Stimulated activated CD8-positive, alpha-beta memory T cell treated with anti-CD3 and anti-CD28 coated beads, Interleukin-12 subunit alpha, Interleukin-12 subunit beta, amount 100 ng/mL, for 4 hours (primary cell): ENCODE measurements at regions not wholly inside any gene's neighbourhood (a gene's known extent, or its start where the extent isn't known, plus 50 kb on each side); places are given as distances from the start of the nearest gene placed in this dataset.

Experiments used
- DNase-seq: peaks from one replicate; pipeline ENCODE4 v3.0.0-alpha.2; 2020; ENCODE audit warnings: low read depth

DNA sequence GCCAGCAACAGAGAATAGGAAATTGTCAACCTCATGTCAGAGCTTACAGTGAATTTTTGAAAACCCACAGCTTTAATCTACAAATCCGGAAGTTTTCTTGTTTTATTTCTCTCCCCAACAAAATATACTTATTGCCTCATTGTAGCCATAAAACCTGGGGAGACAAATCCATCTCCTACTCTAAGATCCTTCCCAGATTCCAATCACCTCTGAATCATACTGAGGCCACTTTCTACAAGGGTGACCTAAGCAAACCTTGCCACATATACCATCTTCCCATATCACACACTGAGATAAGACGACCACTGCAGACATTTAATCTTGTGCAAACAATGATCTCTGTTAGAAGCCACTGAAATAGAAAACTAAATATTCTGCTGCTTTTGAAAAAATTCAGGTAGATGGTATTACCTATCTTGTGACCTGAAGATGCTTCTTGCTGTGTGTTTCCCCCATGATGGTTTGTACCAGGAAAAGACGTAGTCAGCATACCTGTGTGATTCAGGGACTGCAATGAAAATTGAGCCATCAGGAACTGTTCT is 171.5 kb upstream of the DUSP10 start:
- no peak for DNase-seq

DNA sequence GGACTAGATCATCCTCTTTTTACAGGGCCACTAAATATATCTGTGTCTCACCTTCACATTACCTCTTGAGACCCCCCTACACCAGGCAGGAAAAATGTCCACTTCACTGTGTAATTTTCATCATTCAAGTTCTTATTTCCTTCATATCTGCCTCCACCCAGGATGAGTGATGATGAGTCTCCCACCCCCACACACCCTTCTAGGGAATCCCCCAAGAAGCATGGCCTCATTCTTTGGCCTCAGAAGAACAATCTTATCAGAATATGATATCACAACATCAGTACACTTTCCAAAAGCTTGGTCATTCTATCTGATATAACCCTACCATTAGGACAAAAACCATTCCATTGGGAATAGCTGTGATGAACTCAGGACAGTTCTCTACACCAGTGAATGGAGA is 170.3 kb upstream of the DUSP10 start:
- DNase-seq, result no peak

DNA sequence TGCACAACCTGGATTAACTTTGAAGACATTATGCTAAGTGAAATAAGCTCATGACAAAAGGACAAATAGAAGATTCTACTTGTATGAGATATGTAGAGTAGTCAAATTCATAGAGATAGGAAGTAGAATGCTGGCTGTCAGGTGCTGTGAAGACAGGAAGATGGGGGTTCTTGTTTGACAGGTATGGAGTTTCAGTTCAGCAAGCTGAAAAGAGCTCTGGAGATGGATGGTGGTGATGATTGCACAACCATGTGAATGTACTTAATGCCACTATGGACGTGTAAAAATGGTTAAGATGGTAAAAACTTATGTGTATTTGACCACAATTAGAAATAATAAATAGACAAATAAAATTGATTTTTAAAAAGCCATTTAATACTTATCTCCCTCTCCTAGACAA is 169.8 kb upstream of the DUSP10 start:
- no peak for DNase-seq

DNA sequence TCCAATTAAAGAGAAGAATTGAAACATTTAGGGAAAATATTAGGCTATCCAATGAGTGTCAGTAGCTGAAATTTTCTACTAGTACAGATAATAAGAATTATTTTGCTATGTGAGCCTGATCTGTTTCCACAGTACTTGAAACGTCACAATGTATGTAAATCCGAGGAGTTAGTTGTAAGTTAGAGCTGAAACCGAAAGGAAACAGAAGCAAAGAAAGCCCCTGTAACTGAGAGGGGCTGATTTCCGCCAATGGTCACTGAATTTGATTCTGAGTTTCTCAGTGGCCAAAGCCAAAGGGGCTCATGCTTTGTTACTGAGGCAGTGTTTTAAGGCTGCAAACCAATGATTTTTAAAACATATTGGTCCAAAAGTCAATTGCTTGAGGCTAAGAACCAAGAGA is 168.3 kb upstream of the DUSP10 start:
- no peak for DNase-seq

DNA sequence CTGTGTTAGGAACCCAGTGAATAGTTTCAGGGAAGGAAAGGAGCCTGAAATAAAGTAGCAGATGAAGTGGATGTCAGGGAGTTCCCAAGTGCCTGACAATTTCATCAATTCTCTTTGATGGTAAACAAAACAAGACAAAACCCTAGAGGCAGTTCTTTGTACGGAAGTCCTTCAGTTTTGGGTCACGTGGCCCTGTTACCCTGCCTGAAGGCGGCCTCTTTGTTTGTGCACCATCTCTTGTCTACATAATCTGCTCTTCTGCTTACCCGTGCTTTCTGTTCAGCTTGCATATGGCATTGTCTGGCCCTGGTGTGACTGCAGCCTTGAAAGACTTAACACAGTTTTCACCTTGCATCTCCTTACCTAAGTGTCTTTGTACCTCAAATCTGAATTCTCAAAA is 166.7 kb upstream of the DUSP10 start:
- no peak for DNase-seq

DNA sequence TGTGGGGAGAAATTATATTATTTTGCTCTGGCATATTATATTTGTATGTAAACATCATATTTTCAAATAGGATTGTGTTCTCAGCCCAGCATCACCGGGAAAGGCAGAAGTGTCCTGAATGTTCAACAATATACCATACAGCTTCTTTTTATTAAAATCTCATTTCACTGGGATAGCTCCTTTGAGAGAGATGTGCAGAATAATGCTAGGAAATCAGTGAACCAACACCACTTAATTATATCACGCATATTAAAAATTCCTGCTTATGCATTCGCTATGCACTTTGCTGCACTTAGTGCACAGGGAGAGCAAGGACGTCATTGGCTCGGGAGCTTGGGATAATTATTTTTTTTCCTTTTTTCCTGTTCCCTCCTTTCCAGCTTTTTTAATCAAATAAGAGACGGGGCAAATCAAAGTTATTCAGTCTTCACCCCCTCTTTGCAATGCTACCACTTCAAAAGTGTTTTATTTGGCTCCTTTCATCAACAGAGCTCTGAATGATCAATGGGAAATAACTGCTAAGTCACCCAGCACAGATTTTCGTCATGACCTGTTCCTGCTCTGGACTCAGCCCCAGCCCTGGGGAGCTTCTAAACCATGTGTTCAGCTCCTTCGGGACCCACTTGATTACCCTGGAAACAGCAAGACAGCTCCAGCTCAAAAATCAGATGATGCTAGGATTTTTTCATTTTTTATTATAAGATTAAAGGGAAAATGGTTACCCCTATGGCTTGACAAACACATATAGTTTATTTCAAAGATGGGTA is 165.5 kb upstream of the DUSP10 start:
- no peak for DNase-seq

DNA sequence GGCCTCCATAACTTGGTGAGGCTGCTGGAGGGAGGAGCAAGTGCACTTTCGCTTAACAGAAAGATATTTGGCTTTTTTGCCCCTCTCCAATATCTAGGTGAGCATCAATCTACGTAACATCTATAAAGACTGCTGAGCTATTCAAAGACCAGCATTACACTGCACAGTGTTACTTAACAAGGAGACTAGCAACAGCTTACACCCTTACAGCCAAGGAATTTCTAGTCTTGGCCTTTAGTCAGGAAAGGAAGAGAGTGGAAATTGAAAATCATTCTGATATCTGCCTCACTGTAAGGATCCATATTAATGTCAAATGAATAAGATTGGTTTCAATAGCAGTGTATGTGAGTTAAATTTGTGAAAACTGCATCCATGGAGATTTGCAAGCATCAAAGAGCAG is 163.9 kb upstream of the DUSP10 start:
- DNase-seq, result no peak

DNA sequence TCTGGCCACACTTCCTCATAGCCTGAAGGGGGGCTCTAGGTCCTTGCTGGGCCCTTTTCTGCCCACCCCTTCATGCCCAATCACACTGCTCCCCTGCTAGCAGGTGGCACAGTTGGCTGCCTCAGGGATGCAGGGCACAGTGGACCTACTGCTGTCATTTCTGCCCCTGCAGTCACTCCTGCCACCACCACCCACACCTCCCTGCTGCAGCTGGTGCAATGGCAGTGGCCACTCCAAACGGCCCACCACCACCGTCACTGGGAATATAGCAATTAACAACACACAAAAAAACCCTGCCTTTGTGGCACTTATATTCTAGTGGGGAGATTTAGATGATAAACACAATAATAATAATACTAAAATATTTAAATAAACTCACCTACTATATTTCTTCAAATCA is 162.4 kb upstream of the DUSP10 start:
- DNase-seq, result no peak

DNA sequence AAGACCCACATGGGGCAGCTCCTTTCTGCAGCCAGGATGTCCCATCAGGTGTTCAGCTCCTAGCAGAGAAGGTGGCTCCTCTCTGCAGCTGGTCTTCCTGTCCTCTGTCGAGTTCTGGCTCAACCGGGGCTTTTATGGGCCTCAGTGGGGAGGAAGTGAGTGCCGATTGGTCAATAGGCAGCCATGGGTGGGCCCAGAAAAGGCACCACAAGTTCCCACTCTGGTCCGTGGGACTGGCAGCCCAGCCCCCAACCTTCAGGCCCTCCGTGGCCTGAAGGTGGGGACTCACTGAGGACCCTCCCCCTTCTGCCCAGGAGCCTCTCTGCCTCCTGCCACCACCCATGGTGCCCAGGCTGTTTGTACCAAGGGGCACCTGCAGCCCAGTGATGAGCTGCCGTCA is 161.7 kb upstream of the DUSP10 start:
- no peak for DNase-seq

DNA sequence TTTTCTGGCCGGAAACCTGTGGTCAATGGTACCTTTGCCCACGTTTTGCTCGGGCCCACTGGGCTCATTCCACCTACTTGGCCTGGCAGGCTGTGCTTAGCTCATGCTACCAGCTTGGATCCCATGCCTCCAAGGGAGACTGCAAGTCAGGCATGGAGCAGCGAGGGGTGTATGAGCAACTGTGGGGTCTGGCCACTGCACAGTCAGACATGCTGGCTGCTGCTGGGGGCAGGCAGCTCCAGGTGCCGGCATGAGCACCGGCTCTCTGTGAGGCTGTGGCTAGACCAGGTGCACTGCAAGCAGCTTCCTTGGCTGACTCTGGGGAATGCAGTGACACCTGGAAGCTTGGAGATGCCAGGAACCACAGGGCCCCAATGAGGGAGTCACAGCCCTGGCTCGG is 161.1 kb upstream of the DUSP10 start:
- DNase-seq, result no peak

DNA sequence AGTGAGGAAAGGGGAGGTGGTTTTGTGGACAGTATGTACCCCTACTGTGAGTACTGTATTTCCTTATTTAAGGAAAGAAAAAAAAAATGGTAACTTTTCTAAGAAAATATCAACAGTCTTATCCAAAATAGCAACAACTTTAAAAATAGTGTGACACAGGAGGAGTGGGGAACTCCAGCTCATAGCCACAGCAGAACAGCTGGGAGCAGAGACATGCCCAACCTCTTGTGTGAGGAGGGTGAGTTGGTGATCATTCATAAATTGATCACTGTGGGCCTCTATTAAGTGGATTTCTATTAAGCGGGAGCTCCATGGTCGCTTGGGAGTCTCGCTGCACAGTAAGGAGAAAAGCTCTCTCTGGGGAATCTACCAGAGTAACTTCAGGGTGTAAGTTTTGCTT is 158.8 kb upstream of the DUSP10 start:
- no peak for DNase-seq

DNA sequence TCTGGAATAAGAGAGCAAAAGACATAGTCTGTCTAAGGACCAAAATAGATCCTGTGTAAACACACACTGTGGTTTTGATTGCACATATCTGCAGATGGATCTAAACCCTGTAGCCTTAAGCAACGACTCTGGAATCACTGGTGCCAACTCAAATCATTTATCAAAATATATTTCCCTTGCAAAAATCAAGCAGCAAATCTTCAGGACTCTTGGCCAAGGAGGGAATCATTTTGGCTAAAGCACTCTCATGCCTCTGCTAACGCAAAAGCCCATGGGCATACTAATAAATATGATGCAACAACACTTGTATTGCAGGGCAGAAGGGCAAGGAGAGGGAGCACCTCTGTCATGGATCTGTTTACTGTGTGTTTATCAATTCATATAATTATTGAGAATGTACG is 155.4 kb upstream of the DUSP10 start:
- DNase-seq, result no peak

DNA sequence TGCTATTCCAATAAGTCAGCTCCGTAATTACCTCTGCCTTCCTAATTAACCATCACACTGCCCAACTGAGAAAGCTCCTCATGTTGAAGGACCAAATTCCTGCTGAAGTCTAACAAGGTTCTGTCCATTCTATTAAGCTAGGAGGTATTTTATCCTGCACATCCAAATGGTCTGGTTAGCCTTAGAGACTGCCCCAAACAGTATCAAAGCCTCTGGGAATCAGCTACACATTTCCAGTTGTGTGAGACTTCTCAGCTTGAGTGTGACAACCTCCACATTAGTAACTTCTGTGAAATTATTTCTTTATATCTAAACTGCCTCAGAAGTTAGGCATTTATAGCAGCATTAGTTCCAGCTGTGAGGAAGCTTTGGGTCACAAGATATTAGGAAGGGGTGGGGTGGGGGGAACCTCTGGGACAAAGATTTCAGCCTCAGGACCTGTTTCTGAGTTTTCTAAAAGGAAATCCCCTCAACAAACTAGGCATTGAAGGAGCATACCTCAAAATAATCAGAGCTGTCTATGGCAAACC is 150.5 kb upstream of the DUSP10 start:
- no peak for DNase-seq

DNA sequence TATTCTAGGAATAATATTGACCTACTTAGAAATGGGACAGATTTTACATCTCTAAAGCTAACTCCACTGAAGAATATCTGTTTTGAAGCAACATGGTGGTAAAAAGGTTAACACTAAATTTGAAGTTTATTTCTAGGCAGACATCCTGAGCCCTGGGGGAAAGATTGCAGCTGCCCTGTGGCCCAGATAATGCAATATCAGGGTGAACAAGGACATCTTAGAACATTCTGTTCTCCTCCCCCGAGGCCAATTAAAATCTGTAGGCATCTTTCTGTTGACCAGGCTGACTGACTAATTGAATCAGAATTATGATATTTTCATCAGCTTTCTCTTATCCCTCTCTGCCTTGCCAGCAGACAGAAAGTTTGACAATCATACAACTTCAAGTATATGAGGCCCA is 149.8 kb upstream of the DUSP10 start:
- DNase-seq, result no peak

DNA sequence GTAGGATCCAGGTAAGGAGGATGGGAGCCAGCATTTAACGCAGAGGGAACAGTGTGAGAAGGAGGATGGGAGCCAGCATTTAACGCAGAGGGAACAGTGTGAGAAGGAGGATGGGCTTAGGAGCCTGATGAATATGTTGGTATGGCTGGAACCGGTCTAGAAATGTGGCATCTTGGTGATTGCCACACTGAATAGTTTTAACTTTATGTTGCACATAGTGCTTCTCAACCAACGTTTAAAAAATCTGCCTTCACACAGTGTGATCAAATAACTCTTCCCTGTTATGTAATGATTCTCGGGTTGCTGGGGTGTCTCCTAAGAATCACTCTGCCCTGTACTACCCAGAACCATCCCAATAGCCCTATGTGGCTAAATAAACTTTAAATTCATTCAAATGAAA is 146.9 kb upstream of the DUSP10 start:
- no peak for DNase-seq

DNA sequence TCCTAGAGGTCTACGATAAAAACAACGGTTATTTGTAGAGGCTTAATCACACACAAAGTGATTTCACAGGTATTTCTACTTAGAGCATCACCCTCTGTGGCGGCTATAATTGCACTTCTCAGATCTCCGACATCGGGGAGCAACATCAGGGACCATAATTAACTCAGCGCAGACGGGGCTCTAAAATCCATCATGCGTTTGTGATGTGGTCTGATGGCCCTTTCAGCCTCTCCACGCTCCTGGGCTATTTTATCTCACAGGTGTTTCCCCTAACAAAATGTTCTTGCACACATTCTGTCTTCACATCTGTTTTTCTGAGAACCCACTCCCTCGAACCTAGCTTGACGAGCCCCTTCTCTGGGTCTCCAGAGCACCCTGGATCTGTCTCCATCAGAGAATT is 146.3 kb upstream of the DUSP10 start:
- no peak for DNase-seq

DNA sequence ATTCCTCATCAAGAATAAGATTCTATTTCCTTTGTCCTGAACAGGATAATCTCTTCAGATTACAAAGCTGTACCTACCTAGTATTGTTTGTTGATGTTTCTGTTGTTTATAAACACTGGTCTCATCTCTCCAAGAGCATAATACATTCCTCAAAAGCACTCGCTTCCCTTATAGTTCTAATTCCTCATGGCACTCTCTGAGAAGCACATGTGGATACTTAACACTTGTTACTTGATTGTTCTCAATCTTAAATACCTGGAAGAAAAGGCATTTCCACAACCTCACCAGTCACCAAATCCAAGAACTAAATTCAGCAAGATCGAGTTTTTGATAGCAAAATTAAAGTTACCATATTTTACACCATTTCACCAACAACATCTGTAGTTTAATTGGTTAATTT is 145.9 kb upstream of the DUSP10 start:
- DNase-seq, result no peak

DNA sequence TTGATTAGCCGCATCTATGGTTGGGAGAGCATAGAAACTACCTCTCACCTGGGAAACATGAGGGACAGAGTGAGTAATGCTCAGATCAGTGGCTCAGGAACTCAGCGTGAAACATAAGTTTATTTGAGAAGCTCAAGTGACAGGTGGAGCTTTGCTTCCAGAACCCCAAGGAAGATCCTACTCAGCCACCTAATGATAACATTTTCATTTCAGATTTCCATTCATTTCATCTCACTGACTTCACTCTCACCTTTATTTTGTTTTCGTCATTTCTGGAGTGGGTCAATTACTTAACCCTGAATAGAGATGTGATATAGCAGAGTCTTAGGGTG is 145.5 kb upstream of the DUSP10 start:
- no peak for DNase-seq

DNA sequence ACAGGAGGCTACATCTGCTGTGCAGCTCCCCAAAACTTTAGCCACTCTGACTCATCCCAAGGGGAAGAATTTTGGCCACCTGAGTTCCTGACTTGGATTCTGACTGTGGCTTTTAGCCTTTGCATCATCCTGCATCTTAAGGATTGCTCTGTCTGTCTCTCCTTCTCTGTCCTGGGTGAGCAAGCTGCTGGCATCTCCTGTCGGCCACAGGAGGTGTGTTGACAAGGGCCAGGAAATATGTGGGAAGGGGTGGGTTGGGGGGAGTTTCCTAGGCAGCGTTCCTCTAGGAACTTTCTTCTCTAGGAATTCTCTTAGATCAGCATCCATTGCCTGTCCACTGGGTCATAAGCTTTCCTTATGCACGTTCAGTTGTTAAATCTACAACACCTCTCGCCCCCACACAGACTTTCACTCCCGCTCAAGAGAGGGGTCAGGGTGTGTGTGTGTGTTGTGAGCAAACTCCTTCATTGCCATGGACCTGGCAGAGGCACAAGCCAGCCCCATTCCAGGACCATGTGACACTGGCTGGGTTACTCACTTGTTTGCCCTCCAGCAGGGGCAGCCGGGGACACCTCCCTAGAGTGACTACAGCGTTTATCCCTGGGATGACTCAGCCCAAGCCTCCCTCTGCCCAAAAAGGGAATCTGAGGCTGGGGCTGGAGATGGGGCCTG is 145.0 kb upstream of the DUSP10 start:
- DNase-seq, result no peak

DNA sequence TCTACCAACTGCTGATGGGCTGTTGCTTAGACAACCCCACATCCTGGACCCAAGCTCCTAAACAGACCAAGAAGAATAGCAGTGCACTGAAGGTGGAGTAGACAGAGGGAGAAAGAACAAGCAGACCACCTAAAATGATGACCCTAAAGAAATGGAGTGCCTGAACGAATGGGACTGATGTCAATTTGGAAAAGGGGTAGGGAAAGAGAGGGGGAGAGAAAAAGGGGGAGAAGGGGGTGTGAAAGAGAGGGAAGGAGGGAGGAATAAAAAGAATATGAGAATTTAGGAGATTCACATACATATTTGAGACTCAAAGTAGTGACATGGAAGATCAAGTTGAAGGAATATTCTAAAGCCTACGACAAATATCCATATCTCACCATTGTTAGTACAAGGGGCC is 144.4 kb upstream of the DUSP10 start:
- DNase-seq, result no peak

DNA sequence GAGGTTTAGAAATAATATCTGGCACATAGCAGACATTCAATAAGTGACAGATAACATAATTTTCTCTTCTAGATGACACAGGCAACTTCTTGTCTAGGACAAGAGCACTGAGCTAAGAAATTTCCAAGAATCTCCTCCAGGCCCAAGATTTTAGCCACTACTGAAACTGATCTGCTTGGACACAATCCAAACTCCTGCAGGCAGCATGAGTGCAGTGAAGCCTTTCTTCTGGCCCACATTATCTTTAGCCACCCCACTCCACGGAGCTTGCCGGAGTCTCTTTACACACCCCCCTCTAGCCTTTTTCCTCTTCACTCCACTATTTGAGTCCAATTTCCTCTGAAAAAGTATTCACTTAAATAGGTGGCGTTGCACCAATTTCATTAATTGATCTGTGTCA is 142.9 kb upstream of the DUSP10 start:
- no peak for DNase-seq

DNA sequence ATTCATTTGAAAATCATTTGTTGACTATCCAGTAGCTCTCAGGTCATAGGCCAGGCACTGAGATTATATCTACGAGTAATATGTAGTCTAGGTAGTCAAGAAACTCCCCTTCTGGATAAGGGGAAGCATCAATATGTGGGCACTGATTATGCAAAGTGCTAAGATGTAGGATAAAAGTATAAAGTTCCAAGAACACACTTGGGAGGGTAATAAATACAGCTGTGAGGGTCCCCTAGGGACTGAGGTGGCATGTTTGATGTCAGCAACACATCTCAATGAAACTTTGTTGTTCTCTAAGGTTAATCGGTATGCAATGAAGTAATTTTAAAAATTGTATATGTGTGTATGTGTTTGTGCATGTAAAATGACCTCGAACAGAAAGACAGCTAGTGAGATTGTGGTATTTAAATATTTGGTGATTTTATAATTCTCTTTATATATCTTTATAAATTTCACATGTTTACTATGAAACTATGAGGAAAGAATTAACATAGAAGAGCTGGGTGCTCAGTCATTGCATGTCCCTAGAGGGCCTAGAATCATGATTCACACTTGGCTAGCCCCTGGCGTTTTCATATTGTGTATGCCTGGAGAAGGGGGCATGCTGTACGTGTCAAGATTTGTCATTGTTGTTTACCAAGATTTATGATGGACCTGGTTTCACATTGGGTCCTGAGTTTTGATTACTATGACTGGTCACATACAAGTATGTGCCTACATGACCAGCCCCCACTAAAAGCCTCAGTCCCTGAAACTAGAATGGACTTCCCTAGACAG is 140.1 kb upstream of the DUSP10 start:
- no peak for DNase-seq

DNA sequence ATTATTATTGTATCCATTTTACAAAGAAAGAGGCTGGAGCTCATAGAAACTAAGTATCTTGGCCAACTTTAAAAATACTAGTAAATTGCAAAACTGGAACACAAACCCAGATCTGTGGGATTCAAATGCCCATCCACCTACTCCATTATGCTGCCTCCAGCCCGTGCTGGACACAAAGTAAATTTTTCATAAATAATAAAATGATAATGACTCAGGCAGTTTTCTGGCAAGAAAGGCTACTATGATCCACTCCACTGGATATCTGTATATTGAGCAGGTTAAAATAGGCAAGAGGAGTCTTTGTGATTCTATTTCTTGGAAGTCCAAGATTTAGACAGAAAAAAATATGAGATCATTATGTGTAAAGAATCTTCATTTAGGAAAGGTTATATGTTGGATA is 138.3 kb upstream of the DUSP10 start:
- DNase-seq, result no peak
